Left ventricle myocardium inferior (tissue), 1 donor: ENCODE measurements at regions not wholly inside any gene's neighbourhood (a gene's known extent, or its start where the extent isn't known, plus 50 kb on each side); places are given as distances from the start of the nearest gene placed in this dataset.
"Not testable (repeated sequence)": the region's sequence is repeated elsewhere in the genome, so short reads cannot be mapped to it uniquely, and the experiment has no call there.

Experiments used
- DNase-seq: peaks from one replicate; pipeline ENCODE4 v3.0.0-alpha.2; 2020
- H3K27ac ChIP-seq: fragments of 200-600 bp; replicated peaks from 2 replicates; pipeline ENCODE4 v1.8.0; 2021
- H3K27me3 ChIP-seq: fragments of 200-600 bp; 2 replicates; pipeline ENCODE4 v1.8.0; 2021; ENCODE audit warnings: low read depth
- H3K36me3 ChIP-seq: fragments of 200-600 bp; 2 replicates; pipeline ENCODE4 v1.8.0; 2021
- H3K4me1 ChIP-seq: fragments of 200-600 bp; 2 replicates; pipeline ENCODE4 v1.8.0; 2021
- H3K4me3 ChIP-seq: fragments of 200-600 bp; 2 replicates; pipeline ENCODE4 v1.8.0; 2021; ENCODE audit warnings: mild to moderate bottlenecking, moderate library complexity
- H3K9me3 ChIP-seq: fragments of 200-600 bp; replicated peaks from 2 replicates; pipeline ENCODE4 v1.8.0; 2021
- intact Hi-C: fragments of 100-400 bp; cut with micrococcal nuclease; formaldehyde crosslinking; loops from one replicate; pipeline ENCODE4 v1.11.0; 2022
- TF ChIP-seq, protein P1 (sequence below): fragments of 200-600 bp; IDR thresholded peaks from 2 replicates; pipeline ENCODE4 v1.8.0; 2021; ENCODE audit warnings: antibody characterized with exemption, mild to moderate bottlenecking, borderline replicate concordance
- donor health status: DM: no; HTN: yes; CAD: no; lungs with severe emphysema.

DNA sequence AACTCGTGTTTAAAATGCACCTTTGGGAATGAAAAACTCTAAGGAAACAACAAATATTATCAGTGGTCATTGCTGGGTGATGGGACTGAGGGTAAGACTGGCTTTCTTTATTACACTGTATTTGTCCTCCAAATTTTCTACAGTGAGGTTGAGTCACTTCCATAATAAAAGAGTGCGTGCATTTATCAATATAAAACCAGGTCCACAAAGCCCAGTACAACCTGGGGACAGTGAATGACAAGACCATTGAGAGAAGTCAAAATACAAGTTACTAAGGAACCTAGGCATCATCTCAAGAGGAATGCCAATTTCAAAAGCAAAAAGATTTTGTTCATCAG lies 76.4 kb downstream of the MAGED4 start:
- TF ChIP-seq, protein P1, sequence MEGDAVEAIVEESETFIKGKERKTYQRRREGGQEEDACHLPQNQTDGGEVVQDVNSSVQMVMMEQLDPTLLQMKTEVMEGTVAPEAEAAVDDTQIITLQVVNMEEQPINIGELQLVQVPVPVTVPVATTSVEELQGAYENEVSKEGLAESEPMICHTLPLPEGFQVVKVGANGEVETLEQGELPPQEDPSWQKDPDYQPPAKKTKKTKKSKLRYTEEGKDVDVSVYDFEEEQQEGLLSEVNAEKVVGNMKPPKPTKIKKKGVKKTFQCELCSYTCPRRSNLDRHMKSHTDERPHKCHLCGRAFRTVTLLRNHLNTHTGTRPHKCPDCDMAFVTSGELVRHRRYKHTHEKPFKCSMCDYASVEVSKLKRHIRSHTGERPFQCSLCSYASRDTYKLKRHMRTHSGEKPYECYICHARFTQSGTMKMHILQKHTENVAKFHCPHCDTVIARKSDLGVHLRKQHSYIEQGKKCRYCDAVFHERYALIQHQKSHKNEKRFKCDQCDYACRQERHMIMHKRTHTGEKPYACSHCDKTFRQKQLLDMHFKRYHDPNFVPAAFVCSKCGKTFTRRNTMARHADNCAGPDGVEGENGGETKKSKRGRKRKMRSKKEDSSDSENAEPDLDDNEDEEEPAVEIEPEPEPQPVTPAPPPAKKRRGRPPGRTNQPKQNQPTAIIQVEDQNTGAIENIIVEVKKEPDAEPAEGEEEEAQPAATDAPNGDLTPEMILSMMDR: no peak
- Histone ChIP-seq H3K27me3 (no peaks in the 10 kb centered on the region), H3K4me1 (no peaks in the 10 kb centered on the region), H3K36me3 (no peaks in the 10 kb centered on the region), H3K27ac (peak overlapping the region; percentile 91), H3K9me3 (no peaks in the 10 kb centered on the region), H3K4me3 (peak overlapping the region; percentile 68)
- DNase-seq: no peak
- intact Hi-C loops: no loop called here

DNA sequence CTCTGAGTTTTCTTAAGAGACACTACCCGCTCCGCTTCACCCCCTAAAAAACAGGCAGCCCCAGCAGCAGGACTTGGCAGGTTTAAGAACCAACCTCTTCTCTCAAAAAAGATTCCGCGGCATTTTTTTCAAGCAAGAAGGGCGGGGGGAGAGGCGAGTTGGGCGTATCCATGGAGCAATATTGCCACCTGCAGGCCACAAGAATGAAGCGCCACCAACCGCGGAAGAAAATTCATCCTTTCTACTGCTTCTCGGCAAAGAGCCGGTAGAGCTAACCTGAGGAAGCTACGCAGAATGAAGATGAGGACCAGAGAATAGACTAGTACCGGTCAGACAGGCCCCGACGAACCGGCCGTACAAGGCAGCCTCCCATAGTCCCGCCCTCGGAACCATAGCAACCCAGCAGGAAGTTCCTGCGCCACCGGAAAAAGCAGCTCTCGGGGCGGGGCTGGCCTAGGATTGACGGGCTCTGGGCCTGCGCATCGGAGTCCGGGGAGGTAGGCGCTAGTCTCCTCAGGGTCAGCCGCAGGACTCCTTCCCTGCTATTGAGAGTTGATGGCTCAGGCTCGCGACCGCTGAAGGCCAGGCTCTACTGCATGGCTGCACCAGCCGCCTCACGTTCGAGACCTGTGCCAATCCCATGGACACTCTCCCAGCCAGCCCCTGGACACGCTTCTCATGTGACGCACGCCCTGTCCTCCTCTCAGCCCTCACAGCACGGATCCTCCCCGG lies 76.9 kb downstream of the MAGED4 start:
- peak overlapping the region; percentile 68 for H3K4me3 ChIP-seq
- peak overlapping the region; percentile 91 for H3K27ac ChIP-seq
- H3K27me3 ChIP-seq: no peaks in the 10 kb centered on the region

DNA sequence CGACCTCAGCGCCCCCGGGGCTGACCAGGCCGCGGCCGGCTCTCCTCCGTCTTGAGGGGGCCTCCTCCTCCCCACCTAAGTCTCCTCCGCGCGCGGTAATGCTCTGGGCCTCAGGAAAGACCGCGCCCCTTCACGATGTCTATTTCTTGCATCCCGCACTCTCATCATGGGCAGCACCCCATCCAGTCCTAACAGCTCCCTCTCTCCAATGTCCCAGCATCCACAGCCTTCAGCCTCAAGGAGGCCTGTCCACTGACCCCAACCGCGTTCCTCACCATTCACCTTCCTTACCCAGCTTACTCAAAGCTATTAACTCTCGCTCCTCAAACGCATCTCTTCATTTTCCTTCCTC lies 77.5 kb downstream of the MAGED4 start:
- intact Hi-C loops: no loop called here
- peak overlapping the region; percentile 91 for H3K27ac ChIP-seq
- TF ChIP-seq, protein P1: no peak
- H3K4me1 ChIP-seq: no peaks in the 10 kb centered on the region
- no peaks in the 10 kb centered on the region for H3K27me3 ChIP-seq
- no peaks in the 10 kb centered on the region for H3K9me3 ChIP-seq
- H3K36me3 ChIP-seq: no peaks in the 10 kb centered on the region
- peak overlapping the region; percentile 68 for H3K4me3 ChIP-seq
- DNase-seq: no peak

More for the DNA sequence above, 76.9 kb downstream of the MAGED4 start:
- intact Hi-C loops: no loop called here
- H3K9me3 ChIP-seq: no peaks in the 10 kb centered on the region
- peak; percentile 92 for DNase-seq
- H3K4me1 ChIP-seq: no peaks in the 10 kb centered on the region
- no peaks in the 10 kb centered on the region for H3K36me3 ChIP-seq
- TF ChIP-seq, protein P1: peak; percentile 84

DNA sequence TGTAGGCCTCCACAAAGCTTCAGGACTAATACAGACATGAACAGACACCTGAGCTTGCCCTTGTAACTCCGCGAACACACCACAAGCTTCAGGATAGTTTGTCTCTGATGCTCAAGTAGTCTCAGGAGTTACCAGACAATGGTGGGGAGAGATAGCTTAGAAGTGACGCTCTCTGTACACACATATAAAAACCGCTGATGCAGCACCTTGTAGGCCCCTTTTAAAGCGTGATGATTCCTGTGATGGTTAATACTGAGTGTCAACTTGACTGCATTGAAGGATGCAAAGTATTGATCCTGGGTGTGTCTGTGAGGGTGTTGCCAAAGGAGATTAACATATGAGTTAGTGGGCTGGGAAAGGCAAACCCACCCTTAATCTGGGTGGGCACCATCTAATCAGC lies 78.7 kb downstream of the MAGED4 start:
- TF ChIP-seq, protein P1: no peak
- Histone ChIP-seq H3K9me3 (no peaks in the 10 kb centered on the region), H3K4me1 (no peaks in the 10 kb centered on the region), H3K27ac (no peak overlapping the region), H3K27me3 (no peaks in the 10 kb centered on the region), H3K36me3 (no peaks in the 10 kb centered on the region), H3K4me3 (no peak overlapping the region)
- no peak for DNase-seq
- intact Hi-C loops: no loop called here

DNA sequence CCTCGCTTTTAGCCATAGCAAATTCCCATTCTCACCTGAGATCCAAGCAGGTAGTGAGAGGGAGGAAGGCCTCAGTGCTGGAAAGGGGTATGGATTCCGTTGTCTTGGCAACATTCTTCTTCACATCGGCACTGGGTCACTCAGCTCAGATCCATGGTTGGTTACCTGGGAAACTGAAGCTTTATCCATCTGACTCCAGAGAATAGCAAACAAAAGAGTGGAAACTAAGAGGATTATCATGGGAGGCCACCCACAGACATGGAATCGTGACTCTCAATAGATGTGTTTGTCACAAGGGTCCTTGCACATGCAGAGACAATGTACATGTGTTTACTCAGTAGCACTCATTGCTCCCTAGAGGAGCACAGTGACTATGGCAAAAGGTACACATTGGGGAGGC lies 81.0 kb downstream of the MAGED4 start:
- DNase-seq: no peak
- H3K27me3 ChIP-seq: no peaks in the 10 kb centered on the region
- TF ChIP-seq, protein P1: no peak
- no peak overlapping the region for H3K4me3 ChIP-seq
- no peaks in the 10 kb centered on the region for H3K4me1 ChIP-seq
- no peak overlapping the region for H3K27ac ChIP-seq
- intact Hi-C loops: no loop called here
- H3K36me3 ChIP-seq: no peaks in the 10 kb centered on the region
- no peaks in the 10 kb centered on the region for H3K9me3 ChIP-seq

DNA sequence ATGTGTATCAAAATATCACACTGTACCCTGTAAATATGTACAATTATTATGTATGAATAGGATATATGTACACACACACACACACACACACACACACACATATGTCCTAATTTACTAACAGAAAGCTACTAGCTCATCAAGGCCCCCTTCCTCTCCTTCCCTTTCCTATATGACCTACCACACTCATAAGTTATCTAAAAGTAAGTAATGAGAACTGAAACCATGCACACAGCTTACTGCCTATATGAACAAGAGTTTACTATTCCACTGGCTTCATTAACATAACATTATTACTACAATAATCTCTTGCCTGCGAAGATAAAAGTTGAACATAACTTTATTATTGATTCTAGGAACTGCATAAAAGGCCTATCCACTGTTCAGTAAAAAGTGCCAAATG lies 83.8 kb downstream of the MAGED4 start:
- H3K27ac ChIP-seq, H3K4me1 ChIP-seq, DNase-seq, H3K36me3 ChIP-seq, H3K4me3 ChIP-seq, H3K9me3 ChIP-seq, intact Hi-C loops, H3K27me3 ChIP-seq: not testable (repeated sequence)
